Left lung (tissue), 4 donors: ENCODE measurements at regions not wholly inside any gene's neighbourhood (a gene's known extent, or its start where the extent isn't known, plus 50 kb on each side); places are given as distances from the start of the nearest gene placed in this dataset.

Experiments
- ATAC-seq: fragments of 200-7000 bp; cut with Tn5 transposase; one replicate; pipeline ENCODE4 v1.9.1; 2020; ENCODE audit warnings: moderate library complexity
- DNase-seq, 4 donors: peaks; one replicate each; pipeline ENCODE4 v3.0.0-alpha.2; 2013 to 2020
- H3K27ac ChIP-seq, 2 donors: fragments of 200-600 bp; sonication (generic) in 1 of 2; one replicate each; pipeline versions ENCODE4 v1.5.0 to v1.8.0; 2020 to 2021
- H3K27me3 ChIP-seq, 2 donors: fragments of 200-600 bp; sonication (generic) in 1 of 2; one replicate each; pipeline versions ENCODE4 v1.5.0 to v1.8.0; 2020 to 2021
- H3K36me3 ChIP-seq, 2 donors: fragments of 200-600 bp; sonication (generic) in 1 of 2; one replicate each; pipeline versions ENCODE4 v1.5.0 to v1.8.0; 2020 to 2021
- H3K4me1 ChIP-seq, 2 donors: fragments of 200-600 bp; one replicate each; pipeline ENCODE4 v1.8.0; 2021
- H3K4me3 ChIP-seq, 2 donors: fragments of 200-600 bp; sonication (generic) in 1 of 2; one replicate each; pipeline versions ENCODE4 v1.5.0 to v1.8.0; 2020 to 2021; ENCODE audit warnings: mild to moderate bottlenecking in 1 of 2
- H3K9me3 ChIP-seq, 2 donors: fragments of 200-600 bp; sonication (generic) in 1 of 2; one replicate each; pipeline versions ENCODE4 v1.5.0 to v1.8.0; 2020 to 2021
- intact Hi-C, 2 donors: fragments of 100-400 bp; cut with DNase I; formaldehyde crosslinking; loops; one replicate each; pipeline versions ENCODE4 v1.11.2 to v1.14.2; 2022
- TF ChIP-seq, protein P1 (sequence below), 2 donors: fragments of 200-600 bp; sonication (generic) in 1 of 2; IDR thresholded peaks; one replicate each; pipeline versions ENCODE4 v1.5.0 to v1.8.0; 2021; ENCODE audit warnings: antibody characterized with exemption in 2 of 2
- donor health status: DM: no; HTN: yes; CAD: no.
- donor health status: DM: no; HTN: no; CAD: no.

DNA sequence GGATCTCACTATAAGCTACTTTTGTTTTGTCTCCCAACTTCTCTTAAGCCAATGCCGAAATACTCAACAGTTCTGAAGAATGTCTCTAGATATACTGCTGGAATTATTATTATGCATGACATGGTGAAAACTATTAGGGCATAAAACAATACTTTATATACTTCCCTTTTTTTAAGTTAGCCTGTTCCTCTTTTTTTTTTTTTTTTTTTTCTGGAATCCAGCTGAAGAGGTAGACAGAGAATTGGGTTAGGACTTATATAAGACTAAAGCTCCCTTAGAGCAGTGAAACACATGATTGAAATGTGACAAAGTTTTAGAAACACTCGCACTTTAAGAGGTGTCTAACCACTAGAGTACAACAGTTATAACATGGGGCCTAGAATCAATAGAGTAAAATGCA is 850.9 kb upstream of the PCDH9 start:
- H3K27me3 ChIP-seq, result no peaks in the 10 kb centered on the region
- no peaks in the 10 kb centered on the region for H3K9me3 ChIP-seq
- intact Hi-C loops, result no loop called here
- no peaks in the 10 kb centered on the region for H3K36me3 ChIP-seq
- ATAC-seq, result no peak
- no peak for DNase-seq
- no peak overlapping the region for H3K4me3 ChIP-seq
- TF ChIP-seq, protein P1, sequence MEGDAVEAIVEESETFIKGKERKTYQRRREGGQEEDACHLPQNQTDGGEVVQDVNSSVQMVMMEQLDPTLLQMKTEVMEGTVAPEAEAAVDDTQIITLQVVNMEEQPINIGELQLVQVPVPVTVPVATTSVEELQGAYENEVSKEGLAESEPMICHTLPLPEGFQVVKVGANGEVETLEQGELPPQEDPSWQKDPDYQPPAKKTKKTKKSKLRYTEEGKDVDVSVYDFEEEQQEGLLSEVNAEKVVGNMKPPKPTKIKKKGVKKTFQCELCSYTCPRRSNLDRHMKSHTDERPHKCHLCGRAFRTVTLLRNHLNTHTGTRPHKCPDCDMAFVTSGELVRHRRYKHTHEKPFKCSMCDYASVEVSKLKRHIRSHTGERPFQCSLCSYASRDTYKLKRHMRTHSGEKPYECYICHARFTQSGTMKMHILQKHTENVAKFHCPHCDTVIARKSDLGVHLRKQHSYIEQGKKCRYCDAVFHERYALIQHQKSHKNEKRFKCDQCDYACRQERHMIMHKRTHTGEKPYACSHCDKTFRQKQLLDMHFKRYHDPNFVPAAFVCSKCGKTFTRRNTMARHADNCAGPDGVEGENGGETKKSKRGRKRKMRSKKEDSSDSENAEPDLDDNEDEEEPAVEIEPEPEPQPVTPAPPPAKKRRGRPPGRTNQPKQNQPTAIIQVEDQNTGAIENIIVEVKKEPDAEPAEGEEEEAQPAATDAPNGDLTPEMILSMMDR (IDR thresholded peaks at IDR 0.05), result no peak
- H3K4me1 ChIP-seq, result no peaks in the 10 kb centered on the region
- no peak overlapping the region for H3K27ac ChIP-seq

DNA sequence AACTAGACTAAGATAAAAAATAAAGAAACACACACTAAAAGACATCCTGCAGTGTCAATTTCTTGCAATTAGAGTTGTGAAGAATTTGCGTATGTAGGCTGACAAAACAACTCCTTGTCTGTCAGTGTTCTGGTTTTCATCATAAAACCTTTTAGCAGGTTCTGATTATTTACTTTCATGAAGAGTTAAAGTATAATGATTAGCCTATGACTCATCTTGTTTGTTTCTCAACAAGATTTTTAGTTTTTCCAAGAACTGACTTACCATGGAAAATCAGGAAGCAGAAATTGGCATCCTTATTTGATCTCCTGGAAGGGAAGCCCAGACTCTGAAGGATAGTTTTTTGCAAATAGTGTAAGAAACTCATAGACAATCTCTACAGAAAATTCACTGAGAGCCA is 848.7 kb upstream of the PCDH9 start:
- Histone ChIP-seq H3K4me1 (no peaks in the 10 kb centered on the region), H3K4me3 (no peak overlapping the region), H3K27ac (no peak overlapping the region), H3K36me3 (no peaks in the 10 kb centered on the region), H3K9me3 (no peaks in the 10 kb centered on the region), H3K27me3 (no peaks in the 10 kb centered on the region)
- TF ChIP-seq, protein P1 (IDR thresholded peaks at IDR 0.05), result no peak
- intact Hi-C loops, result no loop called here
- DNase-seq (no peak), ATAC-seq (no peak)

DNA sequence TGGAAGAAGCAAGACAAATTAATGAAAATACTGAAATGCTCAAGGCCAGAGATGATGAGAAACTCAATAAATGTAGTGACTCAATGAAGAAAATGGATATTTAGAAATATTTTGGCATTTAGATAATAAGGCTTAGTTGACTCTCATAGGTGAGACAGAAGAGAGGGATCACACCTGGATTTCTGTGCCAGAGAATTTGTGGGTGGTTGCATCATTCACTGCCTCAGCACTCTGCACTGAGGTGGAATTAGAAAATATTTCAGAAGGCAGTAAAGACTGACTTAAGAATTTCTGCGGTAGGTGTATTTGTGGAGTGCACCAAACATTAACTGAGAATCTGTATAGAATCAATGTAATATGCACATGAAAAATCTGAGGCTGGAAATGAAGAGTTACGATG is 848.3 kb upstream of the PCDH9 start:
- H3K27ac ChIP-seq, result no peak overlapping the region
- no peaks in the 10 kb centered on the region for H3K4me1 ChIP-seq
- no peaks in the 10 kb centered on the region for H3K36me3 ChIP-seq
- H3K27me3 ChIP-seq, result no peaks in the 10 kb centered on the region
- no peak overlapping the region for H3K4me3 ChIP-seq
- TF ChIP-seq, protein P1 (IDR thresholded peaks at IDR 0.05), result no peak
- ATAC-seq (no peak), DNase-seq (no peak)
- intact Hi-C loops, result no loop called here
- no peaks in the 10 kb centered on the region for H3K9me3 ChIP-seq

DNA sequence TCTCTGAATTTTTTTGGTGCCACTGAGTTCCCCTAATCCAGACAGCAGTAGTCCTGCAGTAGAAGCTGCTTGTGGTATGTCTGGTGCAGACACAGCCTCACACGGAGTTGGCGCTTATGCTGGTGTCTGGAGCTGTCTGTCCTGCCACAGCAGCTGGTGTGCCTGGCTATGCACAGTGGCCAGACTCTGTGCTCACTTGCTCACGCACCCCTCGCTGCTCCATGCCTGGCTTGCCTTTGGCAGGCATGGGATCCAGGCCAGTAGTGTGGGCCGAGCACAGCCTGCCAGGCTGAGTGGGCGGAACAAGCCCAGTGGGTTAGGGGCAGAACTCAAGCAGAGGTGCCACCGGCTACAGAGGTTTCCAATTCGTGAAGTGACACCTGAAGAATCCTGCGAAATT is 845.9 kb upstream of the PCDH9 start:
- intact Hi-C loops, result no loop called here
- ATAC-seq, result no peak
- peak in 1 of 4 donors; percentile 63 for DNase-seq
- Histone ChIP-seq H3K27ac (no peak overlapping the region), H3K27me3 (no peaks in the 10 kb centered on the region), H3K36me3 (no peaks in the 10 kb centered on the region), H3K9me3 (no peaks in the 10 kb centered on the region), H3K4me3 (no peak overlapping the region), H3K4me1 (no peaks in the 10 kb centered on the region)
- TF ChIP-seq, protein P1 (IDR thresholded peaks at IDR 0.05), result no peak

DNA sequence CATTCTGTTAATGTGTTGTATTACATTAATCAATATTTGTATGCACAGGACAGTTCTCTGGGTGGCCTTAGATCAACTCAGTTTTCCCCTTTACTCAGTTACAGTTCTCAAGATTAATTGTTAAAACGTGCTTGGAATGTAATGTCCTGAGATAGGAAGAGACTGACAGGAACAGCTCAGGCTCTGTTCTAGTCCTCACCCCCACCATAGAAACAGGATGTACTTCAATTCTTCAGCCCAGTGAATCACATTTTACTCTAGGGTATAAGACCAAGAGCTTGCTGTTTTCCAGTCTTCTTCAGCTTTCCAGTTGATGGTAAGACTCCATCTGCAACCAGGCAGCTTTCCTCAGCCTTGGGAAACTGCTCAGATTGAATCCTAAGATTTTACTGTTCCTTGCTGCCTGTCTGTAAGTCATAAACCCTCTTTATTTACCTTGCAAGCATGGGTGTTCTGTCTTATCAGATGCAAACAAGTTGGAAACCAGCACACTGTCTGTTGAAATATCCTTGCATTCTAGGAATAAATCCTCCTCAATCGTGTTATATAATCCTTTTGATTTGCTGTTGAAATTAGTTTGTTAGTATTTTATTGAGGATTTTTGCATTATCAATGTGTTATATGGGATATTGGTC is 836.9 kb upstream of the PCDH9 start:
- Histone ChIP-seq H3K27ac (no peak overlapping the region), H3K9me3 (peaks cover 0 to 5% of the 10 kb centered on the region in 2 donors), H3K4me1 (no peaks in the 10 kb centered on the region), H3K27me3 (no peaks in the 10 kb centered on the region), H3K36me3 (no peaks in the 10 kb centered on the region), H3K4me3 (no peak overlapping the region)
- intact Hi-C loops, result no loop called here
- no peak for DNase-seq
- ATAC-seq, result no peak
- TF ChIP-seq, protein P1 (IDR thresholded peaks at IDR 0.05), result no peak
